ENCODE measurements at regions not wholly inside any gene's neighbourhood (a gene's known extent, or its start where the extent isn't known, plus 50 kb on each side); places are given as distances from the start of the nearest gene placed in this dataset.
A peak's percentile ranks its signal among the peaks of the same experiment; 100 is the strongest.

GRCh38 chr12:43072431-43072830 is 479.6 kb downstream of the ADAMTS20 start:
- no peaks in the 10 kb centered on the region for H3K9me3 ChIP-seq
- no peak overlapping the region for H3K4me3 ChIP-seq
- H3K4me1 ChIP-seq, result peaks cover 0 to 4% (median 4%) of the 10 kb centered on the region in 3 donors
- DNase-seq (no peak), FAIRE-seq (no peak), ATAC-seq (no peak)
- WGBS, 2 donors, result 88 to 94% methylated on average over 1 of the region's 1 CpG
- no peaks in the 10 kb centered on the region for H3K27me3 ChIP-seq
- intact Hi-C loops (cut with DNase I), result no loop called here
- H3K36me3 ChIP-seq, result no peaks in the 10 kb centered on the region
- no peak for TF ChIP-seq CTCF (IDR thresholded peaks at IDR 0.05)
- no peak overlapping the region for H3K27ac ChIP-seq

GRCh38 chr12:43069768-43070221 is 480.2 kb upstream of the PRICKLE1 start:
- peaks cover 0 to 4% (median 4%) of the 10 kb centered on the region in 3 donors for H3K4me1 ChIP-seq
- peak overlapping the region in 1 of 4 donors; percentile 38 for H3K27ac ChIP-seq
- 22 to 24% methylated on average over 5 of the region's 5 CpGs for WGBS, 2 donors
- ATAC-seq (peak; percentile 70 to 89 (median 83)), FAIRE-seq (no peak), DNase-seq (peak in 4 of 6 donors; percentile 21 to 29 (median 25))
- TF ChIP-seq CTCF (IDR thresholded peaks at IDR 0.05), result no peak
- no peaks in the 10 kb centered on the region for H3K36me3 ChIP-seq
- H3K9me3 ChIP-seq, result no peaks in the 10 kb centered on the region
- intact Hi-C loops (cut with DNase I), result no loop called here
- H3K4me3 ChIP-seq, result no peak overlapping the region
- no peaks in the 10 kb centered on the region for H3K27me3 ChIP-seq

- 85 to 87% methylated on average over 2 of the region's 2 CpGs for WGBS, 2 donors
- Histone ChIP-seq H3K4me3 (no peak overlapping the region), H3K36me3 (no peaks in the 10 kb centered on the region), H3K27me3 (no peaks in the 10 kb centered on the region), H3K9me3 (no peaks in the 10 kb centered on the region), H3K27ac (no peak overlapping the region), H3K4me1 (peaks cover 0 to 4% (median 4%) of the 10 kb centered on the region in 3 donors)
- DNase-seq, result no peak
- intact Hi-C loops (cut with DNase I), result no loop called here
- no peak for TF ChIP-seq CTCF (IDR thresholded peaks at IDR 0.05)
- no peak for ATAC-seq
- FAIRE-seq, result no peak
Measured at GRCh38 chr12:43066471-43066870, 476.9 kb upstream of the PRICKLE1 start.

GRCh38 chr12:43063650-43064049 is 474.1 kb upstream of the PRICKLE1 start:
- Histone ChIP-seq H3K36me3 (no peaks in the 10 kb centered on the region), H3K4me1 (no peaks in the 10 kb centered on the region), H3K9me3 (no peaks in the 10 kb centered on the region), H3K27ac (no peak overlapping the region), H3K4me3 (no peak overlapping the region), H3K27me3 (no peaks in the 10 kb centered on the region)
- ATAC-seq (no peak), FAIRE-seq (no peak), DNase-seq (no peak)
- 79 to 81% methylated on average over 3 of the region's 3 CpGs for WGBS, 2 donors
- intact Hi-C loops (cut with DNase I), result no loop called here
- TF ChIP-seq CTCF (IDR thresholded peaks at IDR 0.05), result no peak

GRCh38 chr12:43062201-43062895 is 472.8 kb upstream of the PRICKLE1 start:
- DNase-seq, result no peak
- H3K4me3 ChIP-seq, result no peak overlapping the region
- 64 to 70% methylated on average over 1 of the region's 1 CpG for WGBS, 2 donors
- no peak for TF ChIP-seq CTCF (IDR thresholded peaks at IDR 0.05)
- FAIRE-seq, result no peak
- no peak for ATAC-seq
- H3K27ac ChIP-seq, result no peak overlapping the region
- H3K36me3 ChIP-seq, result no peaks in the 10 kb centered on the region
- H3K27me3 ChIP-seq, result no peaks in the 10 kb centered on the region
- no peaks in the 10 kb centered on the region for H3K9me3 ChIP-seq
- intact Hi-C loops (cut with DNase I), result no loop called here
- H3K4me1 ChIP-seq, result no peaks in the 10 kb centered on the region
